ENCODE measurements at regions not wholly inside any gene's neighbourhood (a gene's known extent, or its start where the extent isn't known, plus 50 kb on each side); places are given as distances from the start of the nearest gene placed in this dataset.

DNA sequence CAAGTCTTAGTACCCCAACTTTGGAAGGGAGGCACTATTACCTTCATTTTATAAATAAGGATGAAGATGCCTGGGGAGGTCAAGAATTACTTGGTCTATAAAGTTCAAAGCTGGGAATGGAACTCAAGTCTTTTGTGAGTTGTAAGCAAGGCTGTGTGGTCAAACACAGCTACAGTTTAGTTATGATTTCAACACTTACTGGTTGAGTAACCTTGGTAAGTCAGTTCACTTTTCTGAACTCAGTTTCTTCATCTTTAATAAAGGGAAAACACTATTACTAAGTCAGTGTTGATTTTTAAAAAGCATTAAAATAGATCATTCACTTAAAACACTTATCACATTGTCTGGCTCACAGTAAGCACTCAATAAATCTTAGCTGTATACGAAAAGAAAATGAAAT, 200.4 kb upstream of the ADAMTS9 start:
- DNase-seq (ENCODE audit: low read depth), result no peak

DNA sequence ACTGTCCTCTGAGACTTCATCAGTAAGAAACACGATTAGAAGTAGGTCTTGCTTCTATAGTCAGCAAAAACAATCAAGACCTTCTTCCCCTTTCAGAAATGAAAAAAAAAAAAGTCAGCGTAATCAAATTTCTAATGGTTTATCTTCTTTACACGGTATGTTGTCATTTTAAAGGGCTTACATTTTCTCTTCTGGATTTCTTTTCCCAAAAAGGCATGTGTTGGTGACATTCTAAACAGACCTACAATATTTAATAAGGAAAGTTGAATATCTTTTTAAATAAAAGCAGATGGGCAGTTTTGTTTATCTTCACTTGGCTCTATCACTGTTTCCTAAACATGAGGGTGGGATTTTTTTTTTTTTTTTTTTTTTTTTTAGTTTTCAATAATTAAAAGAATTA, 197.3 kb upstream of the ADAMTS9 start:
- DNase-seq (ENCODE audit: low read depth), result no peak

DNA sequence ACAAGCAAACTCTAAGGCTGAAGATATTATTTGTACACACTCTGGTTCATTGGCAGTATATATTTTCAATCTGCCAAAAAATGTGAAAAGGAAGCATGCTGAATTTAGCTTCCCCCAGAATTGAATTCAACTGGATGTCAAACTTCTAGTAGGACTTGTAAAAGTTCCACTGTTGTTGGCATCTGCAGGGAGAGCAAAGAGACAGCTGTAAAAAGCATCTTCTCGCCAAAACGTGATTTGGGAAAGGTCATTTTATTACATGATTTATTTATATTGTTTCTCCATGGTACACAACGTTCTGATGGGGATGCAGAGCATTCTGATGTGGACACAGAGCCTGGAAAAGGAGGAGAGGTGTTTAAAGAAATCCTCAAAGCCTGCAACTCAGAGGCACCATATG, 196.7 kb upstream of the ADAMTS9 start:
- DNase-seq (ENCODE audit: low read depth), result no peak

DNA sequence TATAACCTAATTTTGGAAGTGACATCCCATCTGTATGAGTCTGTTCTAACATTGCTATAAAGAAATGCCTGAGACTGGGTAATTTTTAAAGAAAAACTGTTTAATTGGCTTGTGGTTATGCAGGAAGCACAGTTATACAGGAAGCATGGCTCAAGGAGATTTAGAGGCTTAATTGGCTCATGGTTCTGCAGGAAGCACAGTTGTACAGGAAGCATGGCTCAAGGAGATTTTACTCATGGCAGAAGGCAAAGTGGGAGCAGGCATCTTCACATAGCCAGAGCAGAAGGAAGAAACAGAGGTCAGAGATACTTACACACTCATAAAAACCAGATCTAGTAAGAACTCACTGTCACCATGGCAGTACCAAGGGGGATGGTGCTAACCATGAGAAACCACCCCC, 193.1 kb upstream of the ADAMTS9 start:
- DNase-seq (ENCODE audit: low read depth), result no peak

DNA sequence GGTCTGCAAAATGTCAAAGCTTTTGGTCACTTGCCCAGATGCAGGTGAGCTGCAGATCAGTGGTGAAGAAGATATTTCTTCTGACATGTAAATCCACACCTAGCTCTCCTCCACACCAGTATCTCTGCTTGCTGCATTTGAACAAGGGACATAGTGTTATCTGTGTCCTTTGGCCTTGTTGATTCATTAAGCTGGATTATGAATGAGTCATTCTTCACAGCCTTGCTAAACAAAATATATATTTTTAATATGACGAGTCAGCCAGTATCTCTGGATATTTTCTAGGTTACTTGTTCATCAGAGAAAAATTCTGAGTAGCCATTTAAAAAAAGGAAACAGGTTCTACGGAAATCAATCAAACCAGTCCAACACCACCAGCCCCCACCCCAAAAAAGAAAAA, 190.6 kb upstream of the ADAMTS9 start:
- no peak for DNase-seq (ENCODE audit: low read depth)

DNA sequence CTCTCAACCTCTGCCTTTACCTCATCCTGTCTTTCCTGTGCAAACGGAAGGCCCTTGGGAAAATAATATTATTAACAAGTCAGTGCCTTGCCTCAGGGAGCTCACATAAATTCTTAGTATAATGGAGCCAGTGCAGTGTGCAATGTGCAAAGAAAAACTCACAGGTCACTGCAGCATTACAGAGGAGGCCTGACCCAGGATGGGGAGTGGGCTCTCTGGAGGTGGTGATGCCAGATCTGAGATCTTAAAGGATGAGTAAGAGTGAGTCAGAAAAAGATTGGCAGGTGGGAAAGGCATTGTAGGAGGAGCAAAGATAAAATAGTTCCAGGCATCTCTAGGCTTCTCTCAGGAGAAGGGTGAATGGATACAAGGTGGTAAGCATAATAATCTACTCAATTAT, 185.6 kb upstream of the ADAMTS9 start:
- no peak for DNase-seq (ENCODE audit: low read depth)

DNA sequence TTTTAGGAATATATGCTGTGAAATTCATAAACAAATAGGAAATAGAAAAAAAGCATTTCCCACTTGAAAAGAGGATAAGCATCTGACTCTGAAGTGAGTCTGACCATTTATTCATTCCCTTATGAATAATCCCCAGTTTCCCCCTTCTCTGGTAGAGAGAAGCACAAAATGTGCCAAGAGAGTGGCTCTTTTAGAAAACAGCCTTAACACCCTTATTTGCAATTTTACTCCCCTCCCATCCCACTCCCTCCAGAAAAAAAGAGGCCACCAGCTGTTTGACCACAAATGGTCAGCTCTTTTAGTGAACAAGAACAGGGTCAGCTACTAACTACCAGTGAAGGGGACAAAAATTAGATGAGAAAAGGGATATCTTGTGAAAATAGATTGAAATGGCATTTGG, 184.5 kb upstream of the ADAMTS9 start:
- no peak for DNase-seq (ENCODE audit: low read depth)

DNA sequence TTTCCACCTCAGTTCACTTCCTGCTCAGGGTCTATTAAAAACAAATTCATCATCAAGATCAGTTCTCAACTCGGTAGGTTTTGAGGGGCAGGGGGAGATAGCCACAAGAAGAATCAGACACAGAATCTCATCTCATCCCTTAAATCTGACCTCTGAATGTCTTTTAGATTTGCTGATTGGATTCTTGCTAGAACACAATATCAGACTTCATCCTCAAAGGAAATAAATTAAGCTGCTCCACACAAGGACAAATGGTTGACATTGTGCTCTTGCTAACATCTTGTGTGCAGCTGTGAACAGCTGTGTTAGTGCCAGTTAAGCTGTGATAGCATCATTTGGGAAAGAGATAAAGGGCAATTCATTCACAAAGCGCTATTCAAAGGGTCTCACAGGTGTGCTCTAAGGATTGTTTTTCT, 184.0 kb upstream of the ADAMTS9 start:
- no peak for DNase-seq (ENCODE audit: low read depth)

DNA sequence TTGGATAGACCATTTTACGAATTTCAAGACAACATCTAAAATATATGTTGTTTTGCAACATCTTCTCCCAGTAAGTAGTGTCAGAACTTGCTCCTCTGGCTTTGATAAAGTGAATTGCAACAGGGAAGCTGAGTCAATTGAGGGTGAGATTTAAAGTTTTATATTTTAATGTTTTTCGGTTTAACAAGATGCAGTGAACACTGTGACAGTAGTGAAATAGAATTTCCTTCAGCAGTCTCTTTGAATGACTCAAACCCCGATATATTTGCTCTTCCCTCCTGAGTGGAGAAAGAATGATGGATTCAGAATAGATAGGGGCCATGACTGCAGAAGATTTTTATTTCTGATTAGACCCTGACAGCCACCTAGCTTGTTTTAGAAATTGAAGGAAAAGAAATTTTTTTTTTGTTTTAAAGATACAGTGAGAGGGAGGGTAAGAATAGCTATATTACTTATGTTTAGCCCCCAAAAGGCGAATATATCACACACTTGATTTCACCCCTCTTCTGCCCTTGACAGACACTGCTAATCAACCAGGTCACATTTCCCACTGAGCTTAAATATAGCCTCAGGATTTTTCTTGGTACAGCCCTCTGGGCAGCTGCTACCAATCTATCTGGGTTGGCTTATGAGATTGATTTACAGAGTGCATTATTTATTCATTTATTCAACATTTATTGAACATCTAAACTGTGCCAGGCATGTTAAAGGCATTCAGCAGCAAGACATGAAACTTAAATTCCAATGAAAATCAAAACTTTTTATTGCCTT, 183.3 kb upstream of the ADAMTS9 start:
- no peak for DNase-seq (ENCODE audit: low read depth)

DNA sequence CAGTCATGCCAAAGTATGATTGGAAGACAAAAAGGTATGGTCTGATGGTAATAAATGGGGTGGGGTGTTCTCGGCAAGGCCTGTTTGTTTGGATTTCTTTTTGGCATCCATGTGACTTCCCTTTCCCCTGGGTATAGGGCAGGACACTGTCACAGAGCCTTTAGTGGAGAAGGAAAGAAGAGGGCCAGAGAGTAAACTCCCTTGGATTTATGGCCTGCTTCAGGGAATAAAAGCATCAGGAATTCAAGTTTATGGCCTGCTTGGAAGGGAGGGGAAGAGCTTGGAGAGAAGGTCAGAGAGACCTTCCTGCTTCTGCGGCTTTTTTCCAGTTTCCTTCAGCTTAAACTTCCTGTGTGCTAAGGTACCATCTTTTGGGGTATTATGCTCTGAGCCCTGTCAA, 179.4 kb upstream of the ADAMTS9 start:
- DNase-seq (ENCODE audit: low read depth), result no peak

DNA sequence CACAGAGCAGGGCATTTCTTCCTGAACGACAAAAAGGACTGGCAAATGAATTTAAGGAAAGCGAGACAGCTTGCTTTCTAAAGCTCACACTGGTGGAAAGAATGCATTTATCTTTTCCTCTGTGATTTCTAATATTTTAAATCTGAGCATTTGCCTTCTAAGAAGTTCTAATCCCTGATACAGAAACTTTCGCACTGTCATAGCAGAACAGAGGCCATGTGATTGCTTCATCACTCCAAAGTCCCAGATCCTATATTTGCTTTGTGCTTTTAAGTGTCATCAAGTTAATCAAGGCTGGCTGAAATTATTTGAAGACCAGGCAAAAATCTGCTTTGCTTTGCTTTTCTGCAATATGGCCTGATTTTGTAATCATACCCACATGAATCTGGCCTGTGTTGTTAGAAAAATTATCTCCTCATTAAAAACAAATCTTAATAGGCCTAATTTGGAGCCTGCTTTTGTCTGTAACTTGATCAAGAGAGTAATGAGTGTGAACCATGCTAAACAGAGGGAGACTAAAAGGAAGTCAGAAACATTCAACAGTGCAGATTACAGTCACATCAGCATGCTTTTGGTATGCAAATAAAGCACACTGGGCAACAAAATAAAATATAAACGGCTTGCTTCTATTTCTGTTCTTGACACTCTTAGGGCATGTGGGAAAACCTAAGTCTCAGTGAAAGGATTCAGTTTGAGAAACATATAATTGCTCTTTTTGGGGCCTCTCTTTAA, 178.2 kb upstream of the ADAMTS9 start:
- DNase-seq (ENCODE audit: low read depth), result no peak

DNA sequence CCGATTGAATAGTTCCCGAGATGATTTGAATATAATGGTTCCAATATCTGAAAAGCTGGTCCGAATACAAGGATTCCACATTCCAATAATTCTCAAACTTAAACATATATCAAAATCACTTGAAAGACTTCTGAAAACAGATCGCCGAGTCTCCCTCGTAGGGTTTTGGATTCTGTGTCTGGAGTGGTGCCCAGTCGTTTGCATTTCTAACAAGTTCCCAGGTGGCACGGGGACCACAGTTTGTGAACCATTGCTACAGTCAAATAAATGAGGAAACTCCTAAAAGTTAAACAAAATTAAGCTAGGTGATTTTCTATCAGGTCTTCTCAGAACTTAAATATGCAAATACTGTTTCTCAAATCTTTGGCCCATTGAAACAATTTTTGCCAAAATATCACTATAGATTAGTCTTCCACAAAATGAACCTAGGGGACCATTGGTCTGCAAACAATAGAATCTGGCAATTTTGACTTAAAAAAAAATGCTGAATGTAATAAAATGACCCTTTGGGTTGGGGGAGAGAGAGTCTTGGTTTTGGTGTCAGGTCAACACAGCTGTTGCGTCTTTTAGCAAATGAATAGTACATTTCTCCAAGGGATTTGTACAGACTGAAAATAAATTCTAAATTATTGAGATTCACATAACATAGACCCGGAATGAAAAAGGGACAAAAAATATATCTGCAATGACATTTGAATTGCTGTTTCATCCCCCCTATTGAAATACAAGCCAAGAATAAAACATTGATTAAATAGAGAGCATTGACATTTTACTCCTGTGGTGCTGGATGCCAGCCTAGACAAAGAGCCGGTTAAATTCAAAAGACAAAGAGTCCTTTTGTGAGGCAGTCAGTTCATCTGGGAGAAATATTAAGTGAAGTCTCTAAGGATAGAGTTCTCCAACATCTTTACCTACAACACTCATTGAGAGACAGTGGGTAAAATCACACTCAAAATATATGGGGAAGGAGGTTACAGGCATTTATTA, 175.7 kb upstream of the ADAMTS9 start:
- DNase-seq (ENCODE audit: low read depth), result no peak

DNA sequence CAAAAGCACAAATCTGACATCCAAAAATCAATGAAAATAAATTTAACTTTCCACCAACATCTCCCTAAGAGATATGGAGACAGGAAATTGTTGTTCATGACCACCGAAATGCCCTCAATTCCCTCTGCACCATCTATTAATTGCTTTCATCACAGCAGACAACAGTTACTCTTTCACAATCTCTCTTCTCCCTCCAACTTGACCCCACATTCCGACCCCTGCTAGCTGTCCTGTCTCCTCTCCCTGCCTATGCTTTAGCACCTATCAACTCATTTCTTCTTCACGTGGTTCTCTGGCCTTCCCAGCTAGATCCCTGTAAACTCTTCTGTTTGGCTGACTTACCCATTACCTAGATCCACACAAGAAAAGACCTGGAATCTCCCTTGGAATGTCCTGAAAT, 173.9 kb upstream of the ADAMTS9 start:
- DNase-seq (ENCODE audit: low read depth), result no peak

DNA sequence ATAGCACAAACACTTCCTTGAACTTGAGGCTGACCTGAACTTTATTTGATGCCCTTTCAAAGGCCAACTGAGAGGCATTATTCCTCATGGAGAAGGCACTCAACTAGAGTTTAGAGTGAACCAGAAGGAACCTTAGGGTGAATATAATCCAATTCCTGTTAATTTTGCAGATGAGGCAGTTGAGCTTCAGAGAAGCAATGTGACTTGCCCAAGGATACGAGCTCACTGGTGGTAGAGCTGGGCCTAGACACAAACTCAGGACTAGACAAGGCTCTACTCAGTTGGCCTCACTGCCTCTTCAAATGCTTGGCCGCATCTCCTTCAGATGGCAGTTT, 172.7 kb upstream of the ADAMTS9 start:
- no peak for DNase-seq (ENCODE audit: low read depth)

DNA sequence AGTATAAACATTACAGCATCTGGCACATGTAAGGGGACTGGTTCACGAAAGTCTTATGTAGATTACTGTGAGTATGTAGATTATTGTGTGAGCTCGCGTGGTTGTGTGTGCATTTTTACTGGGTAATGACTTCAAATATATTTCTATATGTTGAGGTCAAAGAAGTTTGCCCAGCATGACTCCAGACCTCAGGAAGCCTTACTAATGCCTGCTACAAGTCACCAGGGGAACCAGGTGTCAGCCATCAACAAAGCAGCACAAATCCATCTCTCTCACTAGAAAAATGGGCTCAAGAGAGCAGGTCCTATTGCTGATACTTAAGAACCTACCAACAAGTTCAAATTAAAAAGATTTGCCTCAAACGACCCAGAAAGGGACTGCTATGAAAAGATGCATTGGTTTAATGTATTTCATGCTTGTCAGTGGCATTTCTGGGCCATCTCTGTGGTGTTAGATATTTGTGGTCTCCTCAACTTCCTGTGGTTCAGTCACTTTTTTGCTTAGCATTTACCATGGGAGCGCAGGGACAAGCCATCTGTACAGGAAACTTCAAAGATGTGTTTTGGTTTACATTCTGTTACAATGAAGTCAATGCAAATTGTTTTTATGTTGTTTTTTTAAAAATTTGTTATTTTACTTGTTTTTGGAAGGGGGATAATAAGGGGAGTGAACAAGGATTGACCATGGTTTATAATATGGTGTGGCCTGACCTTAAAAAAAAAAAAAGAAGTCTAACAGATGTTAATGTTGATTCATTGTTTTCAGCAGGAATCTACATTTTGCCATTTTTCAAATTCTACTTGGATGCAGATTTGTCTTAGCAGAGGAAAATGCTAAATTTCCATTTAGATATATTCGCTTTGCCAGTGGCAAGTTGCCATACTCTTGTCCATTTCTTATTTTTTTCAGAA, 172.1 kb upstream of the ADAMTS9 start:
- DNase-seq (ENCODE audit: low read depth), result no peak

DNA sequence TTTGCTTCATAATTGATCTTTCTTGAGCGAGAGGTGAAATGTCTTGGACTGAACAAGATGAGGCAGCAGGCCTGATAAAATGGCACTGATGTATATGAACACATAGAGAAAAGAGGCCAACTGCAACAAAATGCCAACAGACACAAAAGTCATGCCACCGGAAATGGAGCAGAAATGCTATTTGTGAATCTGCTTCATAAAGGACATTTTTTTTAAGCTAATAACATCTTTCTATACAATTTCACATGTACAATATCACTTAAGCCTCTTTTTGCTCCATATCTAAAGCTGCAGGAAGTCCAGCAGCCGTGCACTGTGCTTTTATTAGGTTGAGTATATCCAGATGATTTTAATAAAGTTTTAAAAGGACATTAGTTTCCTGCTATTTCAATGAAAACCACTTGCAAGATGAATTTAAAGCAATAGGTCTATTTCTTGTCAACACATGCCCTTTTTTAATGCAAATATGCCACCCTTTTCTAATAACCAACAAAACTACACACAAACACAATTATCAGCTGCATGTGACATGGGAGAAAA, 169.2 kb upstream of the ADAMTS9 start:
- no peak for DNase-seq (ENCODE audit: low read depth)

DNA sequence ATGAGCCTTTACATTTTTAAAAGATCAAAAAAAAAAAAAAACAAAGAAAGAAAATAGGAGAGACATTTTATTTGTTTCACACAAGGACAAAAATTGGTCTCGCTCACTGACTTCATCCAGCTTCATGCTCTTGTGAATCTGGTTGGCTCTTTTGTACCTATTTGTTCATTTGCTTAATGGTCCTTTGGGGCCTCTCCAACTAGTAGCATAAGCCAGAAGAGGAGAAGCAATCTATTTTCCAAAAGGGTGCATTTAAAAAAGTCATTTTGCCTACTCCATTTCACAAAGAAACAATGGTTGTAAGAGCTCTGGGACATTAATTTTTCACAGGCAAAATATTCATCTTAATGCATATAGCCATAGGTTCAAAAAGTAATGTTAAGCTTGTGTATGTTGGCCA, 168.3 kb upstream of the ADAMTS9 start:
- DNase-seq (ENCODE audit: low read depth), result no peak

DNA sequence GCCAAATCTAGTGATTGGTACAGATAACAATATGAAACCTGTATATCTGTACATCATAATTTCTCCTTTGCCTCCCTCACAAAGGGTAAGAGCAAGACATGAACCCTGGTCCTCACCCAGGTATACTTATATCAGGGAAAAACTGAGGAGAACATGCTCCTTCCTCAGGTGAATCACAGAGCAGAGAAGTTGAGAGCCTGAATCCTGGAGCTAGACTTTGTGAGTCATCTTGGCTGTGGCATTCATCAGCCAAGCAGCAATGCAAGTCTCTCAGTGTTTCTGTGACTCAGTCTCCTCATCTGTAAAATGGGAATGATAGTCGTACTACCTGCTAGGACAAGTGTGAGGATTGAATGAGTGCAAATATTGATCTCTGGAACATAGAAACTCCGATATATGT, 165.7 kb upstream of the ADAMTS9 start:
- no peak for DNase-seq (ENCODE audit: low read depth)

DNA sequence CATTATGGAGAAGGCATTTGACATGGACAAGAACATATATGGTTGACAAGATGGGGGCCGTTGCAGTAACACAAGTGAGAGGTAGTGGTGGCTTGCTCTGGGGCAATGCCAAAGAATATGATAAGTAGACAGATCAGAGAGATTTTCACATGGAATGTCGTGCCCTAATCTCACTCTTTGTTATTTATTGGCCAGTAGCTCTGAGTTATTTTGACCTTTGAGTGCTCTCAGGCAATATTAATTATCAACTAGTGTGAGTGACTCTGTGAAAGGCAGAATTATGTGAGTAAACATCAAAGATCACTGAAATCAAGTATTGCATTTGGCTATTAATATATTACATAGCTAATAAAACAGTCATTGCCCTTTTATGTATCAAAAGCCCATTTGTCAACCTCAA, 164.9 kb upstream of the ADAMTS9 start:
- no peak for DNase-seq (ENCODE audit: low read depth)

DNA sequence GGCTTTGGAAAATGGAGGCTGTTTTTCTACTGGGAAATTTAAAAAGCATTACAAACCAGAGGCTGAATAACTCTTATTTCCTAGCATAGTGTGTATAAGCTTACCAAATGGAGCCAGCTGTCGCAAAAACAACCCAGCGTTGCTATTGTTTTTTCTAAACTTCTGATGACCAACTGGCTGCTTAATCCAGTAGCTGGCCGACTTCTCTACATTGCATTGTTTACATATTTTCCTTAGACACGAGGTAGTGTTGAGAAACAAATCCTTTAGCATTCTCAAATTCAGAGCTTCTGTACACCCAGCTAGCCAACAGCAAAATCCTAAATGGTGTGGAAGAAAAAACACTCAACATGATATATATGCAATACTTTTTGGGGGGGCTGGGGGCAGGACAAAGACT, 161.0 kb upstream of the ADAMTS9 start:
- DNase-seq (ENCODE audit: low read depth), result no peak

DNA sequence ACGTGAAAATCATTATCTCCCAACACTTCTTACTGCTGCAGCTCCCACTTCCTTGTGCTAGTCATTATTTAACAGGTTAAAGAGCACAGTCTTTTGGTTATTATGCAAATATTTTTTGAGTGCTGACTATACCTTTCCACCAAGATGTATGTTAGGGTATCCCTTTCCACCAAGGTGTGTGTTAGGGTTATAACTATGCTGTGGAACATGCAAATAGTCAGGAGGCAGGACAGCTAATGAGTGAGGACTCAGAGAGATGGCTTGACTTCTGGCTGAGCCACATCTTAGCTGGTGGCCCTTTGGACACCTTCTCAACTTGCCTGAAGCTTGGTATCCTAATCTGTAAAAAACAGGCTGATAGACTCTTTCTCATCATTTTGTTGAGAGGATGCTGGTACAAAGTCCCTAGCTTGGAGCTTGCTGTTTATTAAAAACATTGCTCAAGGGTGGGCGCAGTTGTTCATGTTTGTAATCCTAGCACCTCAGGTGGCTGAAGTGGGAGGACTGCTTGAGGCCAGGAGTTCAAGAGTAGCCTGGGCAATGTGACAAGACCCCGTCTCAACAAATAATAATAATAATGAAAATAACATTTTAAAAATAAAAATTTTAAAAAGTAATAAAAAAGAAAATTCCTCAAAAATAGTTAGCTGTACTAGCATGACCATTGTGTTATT, 160.5 kb upstream of the ADAMTS9 start:
- no peak for DNase-seq (ENCODE audit: low read depth)

Measured in ELR (cell line).